GM12872 (cell line): ENCODE measurements at regions not wholly inside any gene's neighbourhood (a gene's known extent, or its start where the extent isn't known, plus 50 kb on each side); places are given as distances from the start of the nearest gene placed in this dataset.

Experiments used
- CTCF ChIP-seq: IDR thresholded peaks from 3 replicates; pipeline ENCODE4 v1.5.1; 2011; ENCODE audit warnings: low read depth, mild to moderate bottlenecking, low read length, moderate library complexity; ENCODE audit not compliant: insufficient read depth

DNA sequence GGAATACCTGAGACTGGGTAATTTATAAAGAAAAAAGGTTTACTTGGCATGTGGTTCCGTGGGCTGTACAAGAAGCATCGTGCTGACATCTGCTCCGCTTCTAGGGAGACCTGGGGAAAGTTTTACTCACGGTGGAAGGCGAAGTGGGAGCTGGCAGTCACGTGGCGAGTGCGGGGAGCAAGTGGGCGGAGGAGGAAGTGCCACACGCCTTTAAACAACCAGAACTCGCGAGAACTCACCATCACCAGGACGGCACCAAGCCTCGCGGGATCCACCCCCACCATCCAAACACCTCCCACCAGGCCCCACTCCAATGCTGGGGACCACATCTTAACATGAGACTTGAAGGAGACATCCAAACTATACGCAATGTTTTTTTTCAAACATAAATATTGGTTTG lies 406.2 kb upstream of the IRX4 start:
- no peak for TF ChIP-seq CTCF

- no peak for TF ChIP-seq CTCF
Observed at GRCh38 chr5:2288466-2288865, 405.7 kb upstream of the IRX4 start.

- TF ChIP-seq CTCF, result no peak
Observed at GRCh38 chr5:2286250-2286649, 403.5 kb upstream of the IRX4 start.

GRCh38 chr5:2284678-2285077 lies 402.0 kb upstream of the IRX4 start:
- no peak for TF ChIP-seq CTCF

DNA sequence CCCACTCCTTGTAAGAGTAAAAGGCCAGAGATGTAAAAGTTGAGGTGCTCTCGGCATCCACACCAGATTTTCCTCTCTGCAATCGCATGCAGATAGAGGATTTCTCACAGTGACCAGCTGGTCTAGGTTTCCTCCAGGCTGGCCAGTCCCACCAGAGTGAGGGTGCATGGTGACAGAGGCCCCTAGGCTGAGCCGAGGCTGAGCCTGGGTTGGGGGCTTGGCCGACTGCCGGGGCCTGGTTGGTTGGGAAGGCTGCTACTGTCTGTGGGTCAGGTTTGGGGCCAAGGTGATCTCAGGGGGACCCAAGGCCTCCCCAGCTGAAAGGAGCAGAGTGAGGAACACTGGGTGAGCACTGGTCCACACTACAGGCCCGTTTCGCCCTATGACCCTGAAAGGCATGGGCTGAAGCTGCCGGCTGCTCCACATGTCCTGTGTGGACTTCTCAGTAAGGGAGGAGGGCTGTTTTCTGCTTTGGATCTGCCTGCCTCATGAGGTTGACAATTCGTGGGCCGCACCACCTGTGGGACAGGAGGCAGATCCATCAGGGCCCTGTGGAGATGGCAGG lies 400.8 kb upstream of the IRX4 start:
- TF ChIP-seq CTCF, result no peak

- no peak for TF ChIP-seq CTCF
Observed at GRCh38 chr5:2282893-2283292, 400.2 kb upstream of the IRX4 start.

DNA sequence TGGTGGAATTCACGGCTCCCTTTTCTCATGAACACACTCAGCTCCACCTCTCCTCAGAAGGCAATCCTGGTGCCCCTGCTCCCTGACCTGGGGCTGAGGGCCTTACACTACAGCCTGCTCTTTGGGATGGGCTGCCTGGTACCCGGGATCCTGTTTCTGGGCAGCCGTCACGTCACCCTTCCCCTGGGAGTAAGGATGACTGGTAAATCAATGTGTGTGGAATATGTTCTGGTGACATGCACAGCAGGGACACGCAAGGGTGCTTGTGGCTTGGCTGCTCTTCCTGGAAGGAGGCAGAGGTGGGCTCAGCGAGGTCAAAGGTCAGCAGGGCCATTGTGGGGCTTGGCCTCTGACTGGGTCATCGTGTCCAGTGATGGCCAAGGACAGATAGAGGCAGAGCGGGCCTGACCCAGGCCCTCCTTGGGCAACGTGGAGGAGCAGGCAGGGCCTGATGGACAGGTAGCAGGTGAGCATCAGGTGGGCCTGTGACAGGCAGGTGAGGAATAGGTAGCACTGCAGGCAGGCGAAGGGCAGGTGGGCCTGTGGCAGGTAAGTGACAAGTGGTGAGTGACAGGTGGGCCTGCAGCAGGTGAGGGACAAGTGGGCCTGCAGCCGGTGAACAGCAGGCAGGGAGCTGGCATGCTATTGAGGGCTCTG lies 399.4 kb upstream of the IRX4 start:
- no peak for TF ChIP-seq CTCF

DNA sequence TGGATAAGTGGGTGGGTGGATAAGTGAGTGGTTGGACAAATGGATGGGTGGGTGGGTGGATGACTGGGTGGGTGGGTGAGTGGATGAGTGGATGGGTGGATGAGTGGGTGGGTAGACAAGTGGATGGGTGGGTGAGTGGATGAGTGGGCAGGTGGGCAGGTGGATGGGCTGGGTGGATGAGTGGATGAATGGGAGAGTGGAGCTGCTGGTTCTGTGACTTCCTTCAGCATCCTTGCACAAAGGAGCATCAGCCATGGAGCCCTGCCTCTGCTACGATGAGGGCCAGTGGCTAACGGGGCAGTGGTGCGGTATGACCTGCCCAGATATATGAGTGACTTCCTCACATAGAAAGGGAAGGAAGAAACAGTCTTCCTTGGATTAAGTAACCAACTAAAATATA lies 398.7 kb upstream of the IRX4 start:
- TF ChIP-seq CTCF, result no peak
